Neutrophil (primary cell): ENCODE measurements at regions not wholly inside any gene's neighbourhood (a gene's known extent, or its start where the extent isn't known, plus 50 kb on each side); places are given as distances from the start of the nearest gene placed in this dataset.

Source experiments
- H3K27ac ChIP-seq: fragments of 200-600 bp; sonication (generic); 2 replicates; pipeline ENCODE4 v1.5.1; 2016; ENCODE audit warnings: mild to moderate bottlenecking, moderate library complexity
- H3K27me3 ChIP-seq: fragments of 200-600 bp; sonication (generic); 2 replicates; pipeline ENCODE4 v1.6.0; 2016; ENCODE audit warnings: mild to moderate bottlenecking
- H3K36me3 ChIP-seq: fragments of 200-600 bp; sonication (generic); 2 replicates; pipeline ENCODE4 v1.5.1; 2017
- H3K4me1 ChIP-seq, 2 experiments: fragments of 200-600 bp in 1 of 2; sonication (generic) in 1 of 2; 1 replicate in 1 of 2; 2 replicates in 1 of 2; pipeline versions ENCODE4 v1.5.1 to v1.6.1; 2013 to 2016; ENCODE audit warnings: low read depth in 1 of 2, low read length in 1 of 2, mild to moderate bottlenecking in 1 of 2, moderate library complexity in 1 of 2; ENCODE audit not compliant: control insufficient read depth in 1 of 2, insufficient read depth in 1 of 2
- H3K4me3 ChIP-seq, 2 experiments: fragments of 200-600 bp in 1 of 2; sonication (generic) in 1 of 2; 1 replicate in 1 of 2; 2 replicates in 1 of 2; pipeline ENCODE4 v1.5.1; 2013 to 2016; ENCODE audit warnings: low read depth in 1 of 2, low read length in 1 of 2, mild to moderate bottlenecking in 1 of 2, moderate library complexity in 1 of 2
- H3K9me3 ChIP-seq: fragments of 200-600 bp; sonication (generic); 2 replicates; pipeline ENCODE4 v1.5.1; 2016
- CTCF ChIP-seq: fragments of 200-600 bp; sonication (generic); IDR thresholded peaks from 2 replicates; pipeline ENCODE4 v1.5.1; 2016; ENCODE audit warnings: antibody characterized with exemption

GRCh38 chr6:144843701-144844100, 558.6 kb downstream of the UTRN start:
- no peak overlapping the region for H3K27ac ChIP-seq
- no peaks in the 10 kb centered on the region for H3K27me3 ChIP-seq
- TF ChIP-seq CTCF, result no peak
- H3K4me3 ChIP-seq, result no peak overlapping the region
- H3K36me3 ChIP-seq, result peaks cover 63% of the 10 kb centered on the region
- H3K9me3 ChIP-seq, result no peaks in the 10 kb centered on the region
- no peaks in the 10 kb centered on the region for H3K4me1 ChIP-seq

- Histone ChIP-seq H3K27ac (no peak overlapping the region), H3K36me3 (peaks cover 54% of the 10 kb centered on the region), H3K4me1 (no peaks in the 10 kb centered on the region), H3K4me3 (no peak overlapping the region), H3K9me3 (no peaks in the 10 kb centered on the region), H3K27me3 (no peaks in the 10 kb centered on the region)
- TF ChIP-seq CTCF, result no peak
Measured at GRCh38 chr6:144844596-144844995, 559.5 kb downstream of the UTRN start.

DNA sequence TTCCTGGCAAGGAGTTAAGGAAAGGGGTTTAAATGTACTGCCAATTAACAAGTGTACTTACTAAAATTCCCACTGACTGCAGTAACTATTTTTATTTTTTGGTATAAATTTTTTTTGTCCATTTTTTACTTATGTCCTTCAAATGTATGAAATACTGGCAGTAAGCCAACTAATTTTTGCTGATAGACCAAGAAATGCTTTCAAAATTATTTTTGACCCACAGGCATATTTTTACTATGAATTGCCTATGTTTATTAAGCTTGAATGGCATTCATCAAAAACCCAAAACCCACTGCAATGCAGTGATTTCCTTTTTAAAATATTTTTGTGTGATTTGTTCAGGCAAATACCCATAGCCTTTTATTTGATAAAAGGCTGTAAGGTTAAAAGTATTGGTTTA, 560.1 kb downstream of the UTRN start:
- Histone ChIP-seq H3K27me3 (no peaks in the 10 kb centered on the region), H3K4me1 (no peaks in the 10 kb centered on the region), H3K9me3 (no peaks in the 10 kb centered on the region), H3K36me3 (peaks cover 48% of the 10 kb centered on the region), H3K27ac (no peak overlapping the region), H3K4me3 (no peak overlapping the region)
- no peak for TF ChIP-seq CTCF

GRCh38 chr6:144847916-144848315, 562.8 kb downstream of the UTRN start:
- Histone ChIP-seq H3K27me3 (no peaks in the 10 kb centered on the region), H3K36me3 (peaks cover 38% of the 10 kb centered on the region), H3K4me1 (no peaks in the 10 kb centered on the region), H3K9me3 (no peaks in the 10 kb centered on the region), H3K4me3 (no peak overlapping the region), H3K27ac (no peak overlapping the region)
- TF ChIP-seq CTCF, result no peak

DNA sequence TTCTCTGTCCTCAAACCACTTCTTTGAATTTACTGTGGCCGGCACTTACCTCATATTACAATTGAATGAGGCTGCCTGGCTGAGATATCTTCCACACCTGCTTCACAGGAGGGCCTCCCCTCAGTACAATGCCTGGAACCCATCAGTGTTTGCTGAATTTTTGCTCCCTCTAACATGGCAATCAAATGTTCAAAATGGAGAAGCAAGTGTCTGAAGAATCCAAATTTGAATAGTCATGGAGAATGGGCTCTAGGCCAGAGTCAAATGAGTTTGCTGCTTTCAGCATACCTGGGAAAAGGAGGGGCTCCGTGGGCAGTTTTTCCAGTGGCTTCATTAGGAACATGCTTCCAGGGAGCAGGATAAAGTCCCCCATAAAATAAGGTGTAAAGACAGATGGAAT, 564.8 kb downstream of the UTRN start:
- TF ChIP-seq CTCF, result no peak
- Histone ChIP-seq H3K36me3 (peaks cover 42% of the 10 kb centered on the region), H3K9me3 (no peaks in the 10 kb centered on the region), H3K27ac (no peak overlapping the region), H3K4me1 (no peaks in the 10 kb centered on the region), H3K27me3 (no peaks in the 10 kb centered on the region), H3K4me3 (no peak overlapping the region)

DNA sequence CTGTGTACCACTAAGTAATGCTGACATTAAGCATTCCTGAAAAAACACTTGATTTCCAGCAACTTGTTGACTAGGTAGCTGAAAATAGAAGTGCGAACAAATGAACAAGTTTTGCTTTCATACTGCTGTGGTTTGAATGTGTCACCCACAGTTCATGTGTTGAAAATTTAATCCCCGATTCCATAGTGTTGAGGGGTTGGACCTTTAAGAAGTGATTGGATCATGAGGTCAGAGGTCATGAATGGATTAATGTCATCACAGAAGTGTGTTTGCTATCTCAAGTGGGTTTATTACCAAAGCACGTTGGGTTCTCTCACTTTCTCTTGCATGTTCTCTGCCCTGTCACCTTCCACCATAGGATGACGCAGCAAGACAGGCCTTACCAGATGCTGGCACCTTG, 568.5 kb downstream of the UTRN start:
- Histone ChIP-seq H3K27me3 (no peaks in the 10 kb centered on the region), H3K36me3 (peaks cover 28% of the 10 kb centered on the region), H3K4me3 (no peak overlapping the region)

More for the DNA sequence above, 568.5 kb downstream of the UTRN start:
- Histone ChIP-seq H3K4me1 (no peaks in the 10 kb centered on the region), H3K9me3 (no peaks in the 10 kb centered on the region), H3K27ac (no peak overlapping the region)
- no peak for TF ChIP-seq CTCF
